ENCODE measurements at regions not wholly inside any gene's neighbourhood (a gene's known extent, or its start where the extent isn't known, plus 50 kb on each side); places are given as distances from the start of the nearest gene placed in this dataset.

GRCh38 chr11:16610738-16611388, 127.6 kb upstream of the C11orf58 start:
- Histone ChIP-seq H3K4me3 (ENCODE audit: low read depth in 1 of 3, low read length in 3 of 3) (no peak overlapping the region), H3K9me3 (ENCODE audit: control insufficient read depth in 4 of 4, low read length in 3 of 4) (no peaks in the 10 kb centered on the region), H3K27me3 (ENCODE audit: control insufficient read depth in 4 of 4, insufficient read depth in 4 of 4, low read length in 3 of 4) (peaks cover 2 to 40% (median 15%) of the 10 kb centered on the region in 4 donors), H3K27ac (ENCODE audit: low read depth in 1 of 2, low read length in 2 of 2) (no peak overlapping the region), H3K9ac (ENCODE audit: low read depth in 1 of 2, low read length in 2 of 2) (no peak overlapping the region), H3K36me3 (ENCODE audit: control insufficient read depth in 4 of 4, insufficient read depth in 3 of 4, low read depth in 1 of 4, low read length in 3 of 4) (no peaks in the 10 kb centered on the region), H3K4me1 (ENCODE audit: control insufficient read depth in 4 of 4, insufficient read depth in 4 of 4, low read length in 3 of 4) (peaks cover 0 to 38% (median 27%) of the 10 kb centered on the region in 4 donors)
- WGBS = 25% methylated on average over 39 of the region's 39 CpGs
- TF ChIP-seq SP1 (IDR thresholded peaks at IDR 0.05) (no peak), ZBTB33 (IDR thresholded peaks at IDR 0.05) (no peak), ATF3 (IDR thresholded peaks at IDR 0.05) (no peak), TAF1 (conservative IDR thresholded peaks at IDR 0.05) (no peak), RXRA (IDR thresholded peaks at IDR 0.05) (no peak), HNF4G (IDR thresholded peaks at IDR 0.05) (no peak), YY1 (IDR thresholded peaks at IDR 0.05) (no peak), MAX (IDR thresholded peaks at IDR 0.05) (no peak), CTCF (IDR thresholded peaks at IDR 0.05; ENCODE audit: low read depth, low read length, missing input control) (no peak), REST (IDR thresholded peaks at IDR 0.05) (no peak), GABPA (IDR thresholded peaks at IDR 0.05 in 1 of 2, conservative IDR thresholded peaks at IDR 0.05 in 1 of 2) (no peak), EGR1 (IDR thresholded peaks at IDR 0.05; ENCODE audit: low read depth in 2 of 2) (no peak), HNF4A (conservative IDR thresholded peaks at IDR 0.05) (no peak), RAD21 (IDR thresholded peaks at IDR 0.05) (no peak), FOXA1 (IDR thresholded peaks at IDR 0.05) (no peak)
- no peak for DNase-seq (ENCODE audit: low spot score)
